HG02870 (cell line): ENCODE measurements at regions not wholly inside any gene's neighbourhood (a gene's known extent, or its start where the extent isn't known, plus 50 kb on each side); places are given as distances from the start of the nearest gene placed in this dataset.
"Not testable (repeated sequence)": the region's sequence is repeated elsewhere in the genome, so short reads cannot be mapped to it uniquely, and the experiment has no call there.

Experiments
- ATAC-seq: cut with Tn5 transposase; IDR thresholded peaks from one replicate; pipeline ENCODE4 v1.9.1; 2021; ENCODE audit warnings: mild to moderate bottlenecking, moderate library complexity; ENCODE audit not compliant: unreplicated experiment

- ATAC-seq = no peak
Measured at GRCh38 chr11:134980819-134981710, 569.0 kb upstream of the B3GAT1 start.

- not testable (repeated sequence) for ATAC-seq
Measured at GRCh38 chr11:134979089-134979457, 567.0 kb upstream of the B3GAT1 start.

DNA sequence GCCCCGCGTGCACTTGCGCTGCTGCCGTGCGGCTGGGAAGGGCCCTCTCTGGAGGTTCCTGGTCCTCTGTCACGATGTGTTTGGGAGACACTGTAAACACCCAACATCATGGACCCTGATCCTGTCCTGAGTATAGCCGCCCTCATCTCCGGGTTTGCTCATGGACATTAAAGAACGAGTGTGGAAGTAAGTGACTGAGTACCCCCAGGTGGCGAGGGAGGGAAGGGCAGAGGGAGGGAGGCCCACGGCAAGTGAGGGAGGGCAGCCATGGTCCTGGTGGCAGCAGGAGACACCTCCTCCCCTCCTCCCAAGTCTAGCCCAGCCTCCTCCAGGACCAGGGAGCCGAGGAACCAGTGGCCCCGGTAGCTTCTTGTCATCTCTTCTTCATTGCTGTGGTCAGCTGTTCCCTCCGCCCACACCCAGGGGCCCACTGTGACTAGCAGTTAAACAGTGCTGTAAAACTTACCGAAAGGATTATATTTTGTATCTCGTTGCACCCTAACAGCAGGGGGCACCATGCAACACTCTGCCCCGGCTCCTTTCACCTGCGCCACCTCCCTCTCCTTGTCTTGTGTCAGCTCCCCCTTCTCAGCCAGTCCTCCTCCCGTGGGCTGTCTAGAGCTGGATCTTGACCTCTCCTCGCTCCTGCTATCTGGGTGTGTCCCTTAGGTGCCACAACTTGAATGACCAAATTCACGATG, 566.5 kb upstream of the B3GAT1 start:
- no peak for ATAC-seq

GRCh38 chr11:134976551-134976950, 564.5 kb upstream of the B3GAT1 start:
- no peak for ATAC-seq

- ATAC-seq = no peak
Measured at GRCh38 chr11:134975866-134976376, 563.9 kb upstream of the B3GAT1 start.

- ATAC-seq = no peak
Measured at GRCh38 chr11:134973801-134974200, 561.8 kb upstream of the B3GAT1 start.

DNA sequence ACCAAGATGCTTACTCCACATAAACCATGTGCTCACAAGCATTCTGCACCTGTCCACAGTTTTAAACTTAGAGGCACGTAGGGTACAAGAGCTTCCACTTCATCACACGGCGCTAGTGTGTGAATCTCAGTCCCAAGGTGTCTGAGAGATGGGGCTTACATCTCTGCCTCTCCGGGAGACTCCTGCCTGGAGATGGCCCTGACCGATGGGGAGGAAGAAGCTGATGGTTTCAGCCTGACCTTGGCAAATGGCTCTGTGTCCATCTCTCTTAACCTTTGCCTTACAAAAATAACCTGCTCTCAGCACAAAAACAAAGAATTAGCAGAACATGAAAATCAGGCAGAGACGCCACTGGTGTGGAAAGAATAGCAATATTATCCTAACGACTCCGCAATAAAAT, 559.3 kb upstream of the B3GAT1 start:
- no peak for ATAC-seq

- no peak for ATAC-seq
Measured at GRCh38 chr11:134967746-134968145, 555.7 kb upstream of the B3GAT1 start.

GRCh38 chr11:134961386-134961785, 549.3 kb upstream of the B3GAT1 start:
- ATAC-seq = not testable (repeated sequence)

GRCh38 chr11:134958870-134959269, 546.8 kb upstream of the B3GAT1 start:
- no peak for ATAC-seq

DNA sequence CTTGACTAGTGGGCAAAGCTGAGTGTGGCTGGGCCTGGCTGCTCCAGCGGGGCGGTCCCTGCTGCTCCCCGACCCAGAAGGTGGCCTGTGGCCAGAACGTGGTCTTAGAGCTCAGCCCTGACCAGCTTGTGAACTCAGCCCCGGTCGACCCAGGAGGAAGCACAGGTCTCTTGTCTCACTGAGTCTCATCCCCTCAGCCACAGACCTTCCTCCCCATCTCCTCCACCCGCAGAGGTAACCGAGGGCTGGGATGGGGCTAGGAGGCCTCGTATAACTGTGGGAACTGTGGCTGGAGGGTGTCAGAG, 546.2 kb upstream of the B3GAT1 start:
- no peak for ATAC-seq

DNA sequence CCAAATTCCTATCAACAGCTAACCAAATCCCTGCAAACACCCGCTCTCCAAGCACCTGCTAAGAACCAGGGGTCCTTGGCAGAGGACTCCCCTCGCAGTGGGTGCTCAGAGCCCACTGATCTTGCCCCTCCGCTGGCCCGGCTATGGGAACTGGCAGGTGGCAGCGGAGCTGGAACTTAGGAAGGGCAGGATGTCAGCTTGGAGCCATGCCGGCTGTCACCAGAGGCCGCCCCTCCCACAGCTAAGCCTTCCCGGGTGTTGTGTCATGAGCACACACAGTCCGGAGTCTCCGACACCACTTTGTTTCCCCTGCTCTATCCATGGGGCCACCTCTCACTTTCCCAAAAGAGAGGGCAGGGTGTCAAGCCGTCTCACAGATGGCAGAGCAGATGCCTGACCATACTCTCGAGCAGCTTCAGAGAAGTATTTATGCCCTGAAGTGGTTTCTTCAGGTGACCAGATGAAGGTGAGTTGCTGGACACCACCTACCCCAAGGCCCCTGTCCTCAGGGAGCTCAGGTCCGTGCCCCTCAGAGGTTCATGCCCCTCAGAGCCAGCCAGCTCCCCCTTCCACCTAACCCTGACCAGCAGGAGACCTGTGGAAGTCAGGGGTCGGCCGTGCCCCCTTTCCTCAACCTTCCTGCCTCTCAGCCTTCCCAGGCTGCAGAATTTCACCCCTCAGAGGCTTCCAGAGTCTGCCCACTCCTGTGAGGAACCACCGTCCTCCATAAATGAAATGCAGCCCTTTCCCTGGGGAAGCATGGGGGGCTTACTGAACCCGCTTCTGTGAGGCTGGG, 545.7 kb upstream of the B3GAT1 start:
- no peak for ATAC-seq

DNA sequence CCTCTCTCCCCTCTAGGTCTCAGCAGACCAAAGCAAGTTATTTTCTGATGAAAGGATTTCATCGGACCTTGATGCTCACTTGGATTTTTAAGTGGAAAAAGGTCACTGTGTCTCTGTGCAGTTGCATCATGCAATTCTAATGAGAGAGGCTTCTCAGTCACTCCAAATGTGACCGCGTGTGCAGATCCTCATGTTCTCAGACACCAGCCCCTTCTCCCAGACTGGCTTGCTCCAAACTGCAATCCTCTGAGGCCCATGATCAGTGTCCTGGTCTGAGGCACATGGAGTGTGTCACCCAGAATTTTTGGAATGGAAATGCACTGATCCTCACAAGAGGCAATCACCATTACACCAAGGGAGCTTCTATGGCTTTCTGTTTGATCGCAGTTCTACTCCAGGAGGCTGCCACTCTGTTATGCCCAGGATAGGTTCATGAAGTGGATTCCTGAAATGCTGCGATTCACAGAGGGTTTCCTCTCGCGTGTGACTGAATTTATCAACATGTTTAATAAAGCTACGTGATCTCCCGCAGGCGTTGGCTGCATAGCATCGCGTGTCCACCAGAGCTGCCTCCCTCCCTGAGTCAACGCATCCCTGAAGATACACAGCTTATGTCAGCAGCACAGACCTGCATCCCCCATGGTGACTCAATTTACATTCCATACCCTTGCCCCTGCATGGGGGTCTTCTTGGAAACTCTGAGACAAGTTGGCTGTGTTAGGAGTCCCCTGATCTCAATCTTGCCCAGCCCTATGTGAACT, 544.6 kb upstream of the B3GAT1 start:
- ATAC-seq = no peak

- ATAC-seq = not testable (repeated sequence)
Measured at GRCh38 chr11:134955970-134956369, 543.9 kb upstream of the B3GAT1 start.

GRCh38 chr11:134955281-134955680, 543.2 kb upstream of the B3GAT1 start:
- ATAC-seq = no peak

GRCh38 chr11:134954456-134954855, 542.4 kb upstream of the B3GAT1 start:
- not testable (repeated sequence) for ATAC-seq

DNA sequence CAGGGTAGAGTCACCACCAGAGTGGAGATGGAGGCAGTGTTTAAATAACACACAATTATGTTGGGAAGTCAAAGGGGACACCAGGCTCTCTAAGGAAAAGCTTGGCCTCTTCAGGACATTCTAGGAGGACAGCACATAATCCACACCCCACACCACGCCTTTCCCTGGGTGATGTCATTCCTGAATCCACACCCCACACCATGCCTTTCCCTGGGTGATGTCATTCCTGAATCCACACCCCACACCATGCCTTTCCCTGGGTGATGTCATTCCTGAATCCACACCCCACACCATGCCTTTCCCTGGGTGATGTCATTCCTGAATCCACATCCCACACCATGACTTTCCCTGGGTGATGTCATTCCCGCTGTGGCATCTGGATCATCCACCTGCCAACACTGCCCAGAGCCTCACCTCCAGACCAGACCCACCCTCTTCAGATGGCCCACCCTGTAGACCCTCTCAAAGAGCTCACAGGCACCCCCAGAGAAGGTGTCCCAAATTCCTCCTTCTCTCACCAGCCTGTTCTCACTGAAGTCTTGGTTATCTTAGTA, 541.5 kb upstream of the B3GAT1 start:
- not testable (repeated sequence) for ATAC-seq

DNA sequence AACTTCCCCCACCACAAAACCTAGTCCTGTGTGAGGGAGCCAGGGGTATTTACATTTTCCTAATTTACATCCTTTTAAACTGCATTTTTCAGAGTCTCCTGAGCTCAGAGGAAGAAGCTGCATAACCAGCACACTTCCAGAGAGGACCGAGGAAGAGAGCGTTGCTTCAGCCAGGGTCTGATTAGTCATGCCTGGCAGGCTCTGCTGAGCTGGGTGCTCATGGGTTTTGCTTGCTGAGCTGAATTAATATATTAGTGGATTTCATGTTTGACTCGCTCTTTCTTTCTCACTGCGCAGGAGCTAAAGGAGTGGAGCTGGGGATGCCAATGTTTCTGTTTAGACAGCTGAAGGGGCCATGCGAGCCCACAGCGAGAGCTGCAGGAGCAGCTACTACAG, 539.3 kb upstream of the B3GAT1 start:
- no peak for ATAC-seq

- no peak for ATAC-seq
Measured at GRCh38 chr11:134950692-134951304, 538.8 kb upstream of the B3GAT1 start.
